ENCODE measurements at regions not wholly inside any gene's neighbourhood (a gene's known extent, or its start where the extent isn't known, plus 50 kb on each side); places are given as distances from the start of the nearest gene placed in this dataset.
A peak's percentile ranks its signal among the peaks of the same experiment; 100 is the strongest.

- no peak for ATAC-seq (ENCODE audit: low read depth in 2 of 2)
- H3K4me3 Mint-ChIP-seq = peak overlapping the region in 1 of 8 donors; percentile 67
- no peaks in the 10 kb centered on the region for H3K4me1 Mint-ChIP-seq
- no peaks in the 10 kb centered on the region for H3K36me3 Mint-ChIP-seq
- no peaks in the 10 kb centered on the region for H3K27me3 Mint-ChIP-seq
- no peak overlapping the region for H3K27ac Mint-ChIP-seq
- H3K9me3 Mint-ChIP-seq = peaks cover 0 to 5% (median 0%) of the 10 kb centered on the region in 7 donors
- no peak for DNase-seq
These were observed 2304.4 kb downstream of the PCDH9 start for GRCh38 chr13:64925727-64926126.

GRCh38 chr13:64925284-64925683 lies 2304.9 kb downstream of the PCDH9 start:
- DNase-seq (no peak), ATAC-seq (ENCODE audit: low read depth in 2 of 2) (no peak)
- H3K27me3 Mint-ChIP-seq = no peaks in the 10 kb centered on the region
- no peaks in the 10 kb centered on the region for H3K36me3 Mint-ChIP-seq
- no peaks in the 10 kb centered on the region for H3K4me1 Mint-ChIP-seq
- H3K4me3 Mint-ChIP-seq = peak overlapping the region in 1 of 8 donors; percentile 67
- peaks cover 0 to 5% (median 1%) of the 10 kb centered on the region in 7 donors for H3K9me3 Mint-ChIP-seq
- no peak overlapping the region for H3K27ac Mint-ChIP-seq

- Mint-ChIP-seq H3K27me3 (no peaks in the 10 kb centered on the region), H3K4me1 (no peaks in the 10 kb centered on the region), H3K36me3 (no peaks in the 10 kb centered on the region), H3K9me3 (peaks cover 0 to 5% (median 2%) of the 10 kb centered on the region in 7 donors), H3K27ac (no peak overlapping the region), H3K4me3 (no peak overlapping the region)
- DNase-seq = no peak
- no peak for ATAC-seq (ENCODE audit: low read depth in 2 of 2)
These were observed 2305.7 kb downstream of the PCDH9 start for GRCh38 chr13:64924401-64924800.

- ATAC-seq (ENCODE audit: low read depth in 2 of 2) = no peak
- Mint-ChIP-seq H3K9me3 (peaks cover 0 to 15% (median 5%) of the 10 kb centered on the region in 7 donors), H3K27ac (no peak overlapping the region), H3K4me3 (no peak overlapping the region), H3K36me3 (no peaks in the 10 kb centered on the region), H3K27me3 (no peaks in the 10 kb centered on the region), H3K4me1 (no peaks in the 10 kb centered on the region)
- DNase-seq = no peak
These were observed 2312.6 kb downstream of the PCDH9 start for GRCh38 chr13:64917566-64917965.

- no peaks in the 10 kb centered on the region for H3K27me3 Mint-ChIP-seq
- no peaks in the 10 kb centered on the region for H3K4me1 Mint-ChIP-seq
- ATAC-seq (ENCODE audit: low read depth in 2 of 2) (no peak), DNase-seq (no peak)
- H3K27ac Mint-ChIP-seq = no peak overlapping the region
- no peak overlapping the region for H3K4me3 Mint-ChIP-seq
- no peaks in the 10 kb centered on the region for H3K36me3 Mint-ChIP-seq
- peaks cover 0 to 20% (median 5%) of the 10 kb centered on the region in 7 donors for H3K9me3 Mint-ChIP-seq
These were observed 2318.0 kb downstream of the PCDH9 start for GRCh38 chr13:64912141-64912540.

GRCh38 chr13:64910096-64910495 lies 2320.0 kb downstream of the PCDH9 start:
- peaks cover 0 to 22% (median 5%) of the 10 kb centered on the region in 7 donors for H3K9me3 Mint-ChIP-seq
- H3K4me1 Mint-ChIP-seq = no peaks in the 10 kb centered on the region
- ATAC-seq (ENCODE audit: low read depth in 2 of 2) (no peak), DNase-seq (no peak)
- no peaks in the 10 kb centered on the region for H3K27me3 Mint-ChIP-seq
- no peaks in the 10 kb centered on the region for H3K36me3 Mint-ChIP-seq
- no peak overlapping the region for H3K4me3 Mint-ChIP-seq
- H3K27ac Mint-ChIP-seq = no peak overlapping the region

GRCh38 chr13:64909184-64909583 lies 2321.0 kb downstream of the PCDH9 start:
- no peaks in the 10 kb centered on the region for H3K27me3 Mint-ChIP-seq
- DNase-seq (no peak), ATAC-seq (ENCODE audit: low read depth in 2 of 2) (no peak)
- no peak overlapping the region for H3K4me3 Mint-ChIP-seq
- H3K4me1 Mint-ChIP-seq = no peaks in the 10 kb centered on the region
- H3K36me3 Mint-ChIP-seq = no peaks in the 10 kb centered on the region
- peaks cover 0 to 28% (median 5%) of the 10 kb centered on the region in 7 donors for H3K9me3 Mint-ChIP-seq
- H3K27ac Mint-ChIP-seq = no peak overlapping the region

GRCh38 chr13:64900039-64900438 lies 2330.1 kb downstream of the PCDH9 start:
- Mint-ChIP-seq H3K27me3 (no peaks in the 10 kb centered on the region), H3K4me3 (no peak overlapping the region), H3K36me3 (no peaks in the 10 kb centered on the region), H3K4me1 (no peaks in the 10 kb centered on the region), H3K27ac (no peak overlapping the region), H3K9me3 (peaks cover 0 to 19% (median 4%) of the 10 kb centered on the region in 7 donors)
- DNase-seq (no peak), ATAC-seq (ENCODE audit: low read depth in 2 of 2) (no peak)

GRCh38 chr13:64884976-64885375 lies 2345.2 kb downstream of the PCDH9 start:
- Mint-ChIP-seq H3K27ac (no peak overlapping the region), H3K36me3 (no peaks in the 10 kb centered on the region), H3K4me1 (no peaks in the 10 kb centered on the region), H3K4me3 (no peak overlapping the region), H3K9me3 (peaks cover 0 to 19% (median 4%) of the 10 kb centered on the region in 7 donors), H3K27me3 (no peaks in the 10 kb centered on the region)
- DNase-seq = no peak
- no peak for ATAC-seq (ENCODE audit: low read depth in 2 of 2)

GRCh38 chr13:64877176-64877575 lies 2353.0 kb downstream of the PCDH9 start:
- H3K27ac Mint-ChIP-seq = peak overlapping the region in 1 of 6 donors; percentile 54
- H3K9me3 Mint-ChIP-seq = peaks cover 0 to 7% (median 0%) of the 10 kb centered on the region in 7 donors
- DNase-seq (no peak), ATAC-seq (ENCODE audit: low read depth in 2 of 2) (no peak)
- no peaks in the 10 kb centered on the region for H3K36me3 Mint-ChIP-seq
- H3K4me3 Mint-ChIP-seq = no peak overlapping the region
- no peaks in the 10 kb centered on the region for H3K27me3 Mint-ChIP-seq
- H3K4me1 Mint-ChIP-seq = no peaks in the 10 kb centered on the region

GRCh38 chr13:64871742-64872141 lies 2358.4 kb downstream of the PCDH9 start:
- H3K27me3 Mint-ChIP-seq = no peaks in the 10 kb centered on the region
- no peaks in the 10 kb centered on the region for H3K36me3 Mint-ChIP-seq
- H3K4me3 Mint-ChIP-seq = no peak overlapping the region
- DNase-seq = no peak
- no peak overlapping the region for H3K27ac Mint-ChIP-seq
- peaks cover 0 to 5% (median 2%) of the 10 kb centered on the region in 7 donors for H3K9me3 Mint-ChIP-seq
- no peak for ATAC-seq (ENCODE audit: low read depth in 2 of 2)
- H3K4me1 Mint-ChIP-seq = no peaks in the 10 kb centered on the region

GRCh38 chr13:64869539-64869938 lies 2360.6 kb downstream of the PCDH9 start:
- H3K27me3 Mint-ChIP-seq = no peaks in the 10 kb centered on the region
- no peaks in the 10 kb centered on the region for H3K36me3 Mint-ChIP-seq
- H3K4me3 Mint-ChIP-seq = no peak overlapping the region
- H3K9me3 Mint-ChIP-seq = peaks cover 0 to 5% (median 2%) of the 10 kb centered on the region in 7 donors
- H3K4me1 Mint-ChIP-seq = no peaks in the 10 kb centered on the region
- DNase-seq = no peak
- ATAC-seq (ENCODE audit: low read depth in 2 of 2) = no peak
- H3K27ac Mint-ChIP-seq = no peak overlapping the region

- Mint-ChIP-seq H3K36me3 (no peaks in the 10 kb centered on the region), H3K9me3 (peaks cover 0 to 7% (median 3%) of the 10 kb centered on the region in 7 donors), H3K27me3 (no peaks in the 10 kb centered on the region), H3K4me1 (no peaks in the 10 kb centered on the region), H3K27ac (no peak overlapping the region), H3K4me3 (no peak overlapping the region)
- no peak for DNase-seq
- no peak for ATAC-seq (ENCODE audit: low read depth in 2 of 2)
These were observed 2362.3 kb downstream of the PCDH9 start for GRCh38 chr13:64867856-64868255.

- ATAC-seq (ENCODE audit: low read depth in 2 of 2) (no peak), DNase-seq (no peak)
- Mint-ChIP-seq H3K4me3 (no peak overlapping the region), H3K4me1 (no peaks in the 10 kb centered on the region), H3K36me3 (no peaks in the 10 kb centered on the region), H3K9me3 (peaks cover 0 to 9% (median 3%) of the 10 kb centered on the region in 7 donors), H3K27me3 (no peaks in the 10 kb centered on the region), H3K27ac (no peak overlapping the region)
These were observed 2363.8 kb downstream of the PCDH9 start for GRCh38 chr13:64866331-64866730.

GRCh38 chr13:64855506-64855905 lies 2374.6 kb downstream of the PCDH9 start:
- Mint-ChIP-seq H3K9me3 (peaks cover 0 to 5% (median 0%) of the 10 kb centered on the region in 7 donors), H3K4me1 (no peaks in the 10 kb centered on the region), H3K27me3 (no peaks in the 10 kb centered on the region), H3K36me3 (no peaks in the 10 kb centered on the region), H3K4me3 (no peak overlapping the region), H3K27ac (no peak overlapping the region)
- no peak for DNase-seq
- ATAC-seq (ENCODE audit: low read depth in 2 of 2) = no peak
